ENCODE measurements at regions not wholly inside any gene's neighbourhood (a gene's known extent, or its start where the extent isn't known, plus 50 kb on each side); places are given as distances from the start of the nearest gene placed in this dataset.
A peak's percentile ranks its signal among the peaks of the same experiment; 100 is the strongest.

DNA sequence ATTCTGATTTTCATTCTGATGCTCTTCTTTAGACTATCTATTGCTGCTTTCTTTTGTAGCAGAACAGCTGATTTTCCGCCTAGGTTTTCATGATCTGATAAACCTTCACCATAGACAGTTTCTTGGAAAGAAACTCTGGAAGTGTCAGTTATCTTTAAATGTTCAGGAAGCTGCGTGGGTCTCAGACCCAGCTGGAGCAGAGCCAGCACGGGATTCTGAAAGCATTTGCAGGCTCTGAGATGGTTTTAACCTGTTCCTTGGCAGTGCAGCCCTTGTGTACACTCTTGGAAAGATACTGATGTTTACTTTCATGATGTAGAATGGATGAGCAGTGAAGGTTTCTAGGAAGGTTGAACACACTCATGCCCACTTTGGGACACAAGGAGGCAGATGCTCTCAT is 178.0 kb upstream of the DMRT1 start:
- in situ Hi-C loops (cut with HindIII; ENCODE audit: extremely low pct_ligation_motif_present, low pct_unique_long_range_greater_than_20kb) (no loop called here), intact Hi-C loops (cut with micrococcal nuclease; ENCODE audit: unreplicated experiment) (no loop called here)
- ChIA-PET POLR2A (no interaction called here), CTCF (ENCODE audit: low intra/inter-chr PET ratio, low total read pairs) (no interaction called here)
- Histone ChIP-seq H3K27ac (ENCODE audit: extremely low read length, insufficient read depth, low read length) (no peak overlapping the region), H3K4me2 (ENCODE audit: low read depth, low read length) (no peak overlapping the region), H3K9ac (ENCODE audit: insufficient read depth, low read depth, low read length) (no peak overlapping the region), H3K36me3 (replicated peaks in 1 of 2; ENCODE audit: control insufficient read depth in 1 of 2, insufficient read depth in 2 of 2, low read length in 2 of 2) (no peaks in the 10 kb centered on the region), H3K27me3 (ENCODE audit: control insufficient read depth in 1 of 2, insufficient read depth in 2 of 2, low read length in 2 of 2) (no peaks in the 10 kb centered on the region), H4K20me1 (ENCODE audit: insufficient read depth, low read length) (no peaks in the 10 kb centered on the region), H3K4me1 (ENCODE audit: insufficient read depth, low read length) (peaks cover 18% of the 10 kb centered on the region), H3K9me3 (ENCODE audit: low read length) (no peaks in the 10 kb centered on the region), H3K4me3 (replicated peaks in 1 of 3; ENCODE audit: insufficient read depth in 1 of 3, low read depth in 2 of 3, low read length in 3 of 3) (no peak overlapping the region), H3K79me2 (ENCODE audit: insufficient read depth, low read length) (no peaks in the 10 kb centered on the region), H2AFZ (ENCODE audit: low read length) (no peak overlapping the region)
- WGBS (ENCODE audit: low lambda C conversion rate): 18% methylated on average over 3 of the region's 3 CpGs
- BruUV-seq (replicated peaks): no TSS peak
- no peak for FAIRE-seq
- no peak for DNase-seq (ENCODE audit: low spot score)
- TF ChIP-seq FOXA1 (IDR thresholded peaks at IDR 0.05): no peak
- peak; percentile 25; the same call in 1 of the 2 replicates for TF ChIP-seq FOXA1 (CRISPR knock-in tag; IDR thresholded peaks at IDR 0.05)
- no peak for TF ChIP-seq SP1 (IDR thresholded peaks at IDR 0.05)
- TF ChIP-seq SP1 (CRISPR knock-in tag; IDR thresholded peaks at IDR 0.05): no peak
- 0 out of 2 replicates have a peak, but pooled peaks have one; percentile 14 for TF ChIP-seq ZNF652 (CRISPR knock-in tag; IDR thresholded peaks at IDR 0.05; ENCODE audit: borderline replicate concordance, low read depth)
- peak; percentile 72 for TF ChIP-seq BCL6 (CRISPR knock-in tag; IDR thresholded peaks at IDR 0.05)
- TF ChIP-seq ZSCAN25 (CRISPR knock-in tag; IDR thresholded peaks at IDR 0.05): no peak
- no peak for TF ChIP-seq RFX5 (IDR thresholded peaks at IDR 0.05; ENCODE audit: low read depth, low read length)
- ATAC-seq: no peak

DNA sequence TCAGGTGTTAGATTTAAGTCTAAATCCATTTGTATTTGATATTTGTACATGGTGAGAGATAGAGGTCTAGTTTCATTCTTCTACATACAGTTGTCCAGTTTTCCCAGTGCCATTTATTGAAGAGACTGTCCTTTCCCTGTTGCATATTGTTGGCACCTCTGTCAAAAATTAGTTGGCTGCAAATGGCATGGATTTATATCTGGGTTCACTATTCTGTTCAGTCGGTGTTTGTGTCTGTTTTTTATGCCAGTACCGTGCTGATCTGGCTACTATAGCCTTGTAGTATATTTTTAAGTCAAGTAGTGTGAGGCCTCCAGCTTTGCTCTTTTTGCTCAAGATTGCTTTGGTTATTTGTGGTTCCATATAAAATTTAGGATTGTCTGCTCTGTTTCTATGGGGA is 176.2 kb upstream of the DMRT1 start:
- Histone ChIP-seq H3K4me1 (ENCODE audit: insufficient read depth, low read length) (peaks cover 20% of the 10 kb centered on the region), H3K27ac (ENCODE audit: extremely low read length, insufficient read depth, low read length) (no peak overlapping the region), H3K36me3 (replicated peaks in 1 of 2; ENCODE audit: control insufficient read depth in 1 of 2, insufficient read depth in 2 of 2, low read length in 2 of 2) (no peaks in the 10 kb centered on the region), H3K9ac (ENCODE audit: insufficient read depth, low read depth, low read length) (no peak overlapping the region), H3K4me2 (ENCODE audit: low read depth, low read length) (no peak overlapping the region), H3K79me2 (ENCODE audit: insufficient read depth, low read length) (no peaks in the 10 kb centered on the region), H3K4me3 (replicated peaks in 1 of 3; ENCODE audit: insufficient read depth in 1 of 3, low read depth in 2 of 3, low read length in 3 of 3) (no peak overlapping the region), H3K9me3 (ENCODE audit: low read length) (peaks cover 9% of the 10 kb centered on the region), H4K20me1 (ENCODE audit: insufficient read depth, low read length) (no peaks in the 10 kb centered on the region), H3K27me3 (ENCODE audit: control insufficient read depth in 1 of 2, insufficient read depth in 2 of 2, low read length in 2 of 2) (no peaks in the 10 kb centered on the region), H2AFZ (ENCODE audit: low read length) (no peak overlapping the region)
- in situ Hi-C loops (cut with HindIII; ENCODE audit: extremely low pct_ligation_motif_present, low pct_unique_long_range_greater_than_20kb) (no loop called here), intact Hi-C loops (cut with micrococcal nuclease; ENCODE audit: unreplicated experiment) (no loop called here)
- ChIA-PET POLR2A (no interaction called here), CTCF (ENCODE audit: low intra/inter-chr PET ratio, low total read pairs) (no interaction called here)
- DNase-seq (ENCODE audit: low spot score) (no peak), FAIRE-seq (no peak), ATAC-seq (no peak)
- 97% methylated on average over 2 of the region's 2 CpGs for WGBS (ENCODE audit: low lambda C conversion rate)
- BruUV-seq (replicated peaks): no TSS peak
- TF ChIP-seq ZNF616 (CRISPR knock-in tag; IDR thresholded peaks at IDR 0.05; ENCODE audit: low read depth) (no peak), ERF (CRISPR knock-in tag; IDR thresholded peaks at IDR 0.05) (no peak), BCL6 (CRISPR knock-in tag; IDR thresholded peaks at IDR 0.05) (no peak), GABPA (IDR thresholded peaks at IDR 0.05; ENCODE audit: low read depth, low read length) (no peak), GABPA (CRISPR knock-in tag; IDR thresholded peaks at IDR 0.05; ENCODE audit: low read depth) (no peak), ZNF543 (CRISPR knock-in tag; IDR thresholded peaks at IDR 0.05) (no peak), SMYD3 (CRISPR knock-in tag; IDR thresholded peaks at IDR 0.05) (no peak), ZMAT3 (CRISPR knock-in tag; conservative IDR thresholded peaks at IDR 0.05) (no peak)
- TF ChIP-seq, protein P1, sequence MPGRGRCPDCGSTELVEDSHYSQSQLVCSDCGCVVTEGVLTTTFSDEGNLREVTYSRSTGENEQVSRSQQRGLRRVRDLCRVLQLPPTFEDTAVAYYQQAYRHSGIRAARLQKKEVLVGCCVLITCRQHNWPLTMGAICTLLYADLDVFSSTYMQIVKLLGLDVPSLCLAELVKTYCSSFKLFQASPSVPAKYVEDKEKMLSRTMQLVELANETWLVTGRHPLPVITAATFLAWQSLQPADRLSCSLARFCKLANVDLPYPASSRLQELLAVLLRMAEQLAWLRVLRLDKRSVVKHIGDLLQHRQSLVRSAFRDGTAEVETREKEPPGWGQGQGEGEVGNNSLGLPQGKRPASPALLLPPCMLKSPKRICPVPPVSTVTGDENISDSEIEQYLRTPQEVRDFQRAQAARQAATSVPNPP (CRISPR knock-in tag; IDR thresholded peaks at IDR 0.05): no peak
- TF ChIP-seq, protein P2, sequence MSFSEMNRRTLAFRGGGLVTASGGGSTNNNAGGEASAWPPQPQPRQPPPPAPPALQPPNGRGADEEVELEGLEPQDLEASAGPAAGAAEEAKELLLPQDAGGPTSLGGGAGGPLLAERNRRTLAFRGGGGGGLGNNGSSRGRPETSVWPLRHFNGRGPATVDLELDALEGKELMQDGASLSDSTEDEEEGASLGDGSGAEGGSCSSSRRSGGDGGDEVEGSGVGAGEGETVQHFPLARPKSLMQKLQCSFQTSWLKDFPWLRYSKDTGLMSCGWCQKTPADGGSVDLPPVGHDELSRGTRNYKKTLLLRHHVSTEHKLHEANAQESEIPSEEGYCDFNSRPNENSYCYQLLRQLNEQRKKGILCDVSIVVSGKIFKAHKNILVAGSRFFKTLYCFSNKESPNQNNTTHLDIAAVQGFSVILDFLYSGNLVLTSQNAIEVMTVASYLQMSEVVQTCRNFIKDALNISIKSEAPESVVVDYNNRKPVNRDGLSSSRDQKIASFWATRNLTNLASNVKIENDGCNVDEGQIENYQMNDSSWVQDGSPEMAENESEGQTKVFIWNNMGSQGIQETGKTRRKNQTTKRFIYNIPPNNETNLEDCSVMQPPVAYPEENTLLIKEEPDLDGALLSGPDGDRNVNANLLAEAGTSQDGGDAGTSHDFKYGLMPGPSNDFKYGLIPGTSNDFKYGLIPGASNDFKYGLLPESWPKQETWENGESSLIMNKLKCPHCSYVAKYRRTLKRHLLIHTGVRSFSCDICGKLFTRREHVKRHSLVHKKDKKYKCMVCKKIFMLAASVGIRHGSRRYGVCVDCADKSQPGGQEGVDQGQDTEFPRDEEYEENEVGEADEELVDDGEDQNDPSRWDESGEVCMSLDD (CRISPR knock-in tag; IDR thresholded peaks at IDR 0.05; ENCODE audit: borderline replicate concordance): no peak
- TF ChIP-seq, protein P3, sequence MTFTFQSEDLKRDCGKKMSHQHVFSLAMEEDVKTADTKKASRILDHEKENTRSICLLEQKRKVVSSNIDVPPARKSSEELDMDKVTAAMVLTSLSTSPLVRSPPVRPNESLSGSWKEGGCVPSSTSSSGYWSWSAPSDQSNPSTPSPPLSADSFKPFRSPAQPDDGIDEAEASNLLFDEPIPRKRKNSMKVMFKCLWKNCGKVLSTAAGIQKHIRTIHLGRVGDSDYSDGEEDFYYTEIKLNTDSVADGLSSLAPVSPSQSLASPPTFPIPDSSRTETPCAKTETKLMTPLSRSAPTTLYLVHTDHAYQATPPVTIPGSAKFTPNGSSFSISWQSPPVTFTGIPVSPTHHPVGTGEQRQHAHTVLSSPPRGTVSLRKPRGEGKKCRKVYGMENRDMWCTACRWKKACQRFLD (CRISPR knock-in tag; IDR thresholded peaks at IDR 0.05; ENCODE audit: borderline replicate concordance): no peak

Data from HepG2 (cell line).